HepG2 (cell line): ENCODE measurements at regions not wholly inside any gene's neighbourhood (a gene's known extent, or its start where the extent isn't known, plus 50 kb on each side); places are given as distances from the start of the nearest gene placed in this dataset.
A peak's percentile ranks its signal among the peaks of the same experiment; 100 is the strongest.

Source experiments
- AHR ChIP-seq: IDR thresholded peaks from 2 replicates; pipeline ENCODE4 v1.6.1; 2018; ENCODE audit warnings: missing genetic modification reagents, missing compliant biosample characterization
- ARID3A ChIP-seq: IDR thresholded peaks from 2 replicates; pipeline ENCODE4 v1.6.1; 2012; ENCODE audit warnings: low read depth, low read length, improper control_type of control experiment
- FOXO1 ChIP-seq: sonication (generic); formaldehyde crosslinking; IDR thresholded peaks from 2 replicates; pipeline ENCODE4 v1.4.0; 2020; ENCODE audit warnings: missing genetic modification reagents
- GABPB1 ChIP-seq: IDR thresholded peaks from 2 replicates; pipeline ENCODE4 v1.6.1; 2016; ENCODE audit warnings: mild to moderate bottlenecking, missing genetic modification reagents, moderate library complexity, missing compliant biosample characterization
- HNF4A ChIP-seq: sonication (generic); formaldehyde crosslinking; IDR thresholded peaks from 2 replicates; pipeline ENCODE4 v1.4.0; 2020; ENCODE audit warnings: missing genetic modification reagents
- PAXIP1 ChIP-seq: sonication (generic); formaldehyde crosslinking; conservative IDR thresholded peaks from 2 replicates; pipeline ENCODE4 v1.4.0; 2020; ENCODE audit warnings: mild to moderate bottlenecking, missing genetic modification reagents, moderate library complexity
- RCOR2 ChIP-seq: IDR thresholded peaks from 2 replicates; pipeline ENCODE4 v1.6.1; 2016; ENCODE audit warnings: missing biosample characterization, missing genetic modification reagents
- RFXANK ChIP-seq: IDR thresholded peaks from 2 replicates; pipeline ENCODE4 v1.6.1; 2016
- RXRB ChIP-seq: IDR thresholded peaks from 2 replicates; pipeline ENCODE4 v1.6.1; 2016; ENCODE audit warnings: borderline replicate concordance, missing genetic modification reagents, missing compliant biosample characterization
- SIN3B ChIP-seq: fragments of 150-350 bp; IDR thresholded peaks from 2 replicates; pipeline ENCODE4 v1.6.1; 2014; ENCODE audit warnings: low read length
- SNRNP70 ChIP-seq: fragments of 200-400 bp; formaldehyde crosslinking; IDR thresholded peaks from 2 replicates; pipeline ENCODE4 v1.6.1; 2017; ENCODE audit warnings: mild to moderate bottlenecking, low read depth, low read length, moderate library complexity
- SOX5 ChIP-seq: IDR thresholded peaks from 2 replicates; pipeline ENCODE4 v1.6.1; 2016; ENCODE audit warnings: borderline replicate concordance
- STAT5B ChIP-seq: sonication (generic); formaldehyde crosslinking; IDR thresholded peaks from 2 replicates; pipeline ENCODE4 v1.4.0; 2020; ENCODE audit warnings: missing genetic modification reagents
- TAF15 ChIP-seq: fragments of 200-400 bp; formaldehyde crosslinking; IDR thresholded peaks from one replicate; pipeline ENCODE4 v1.6.1; 2018; ENCODE audit warnings: mild to moderate bottlenecking, low read depth, low read length; ENCODE audit not compliant: poor library complexity, severe bottlenecking
- TARDBP ChIP-seq: sonication (generic); formaldehyde crosslinking; IDR thresholded peaks from 2 replicates; pipeline ENCODE4 v1.8.0; 2022; ENCODE audit warnings: mild to moderate bottlenecking, missing genetic modification reagents
- TERF1 ChIP-seq: sonication (generic); formaldehyde crosslinking; IDR thresholded peaks from 2 replicates; pipeline ENCODE4 v1.8.0; 2022; ENCODE audit warnings: mild to moderate bottlenecking, missing genetic modification reagents, moderate library complexity
- ZBTB20 ChIP-seq: sonication (generic); formaldehyde crosslinking; IDR thresholded peaks from 2 replicates; pipeline ENCODE4 v1.8.1; 2023; ENCODE audit warnings: missing genetic modification reagents, low read depth, mild to moderate bottlenecking, borderline replicate concordance
- ZBTB3 ChIP-seq: sonication (generic); formaldehyde crosslinking; IDR thresholded peaks from 2 replicates; pipeline ENCODE4 v1.4.0; 2020; ENCODE audit warnings: low read depth, mild to moderate bottlenecking, moderate library complexity, missing genetic modification reagents, borderline replicate concordance
- ZNF18 ChIP-seq: sonication (generic); formaldehyde crosslinking; IDR thresholded peaks from 2 replicates; pipeline ENCODE4 v1.8.0; 2022; ENCODE audit warnings: mild to moderate bottlenecking, missing genetic modification reagents; ENCODE audit not compliant: insufficient replicate concordance
- ZNF205 ChIP-seq: IDR thresholded peaks from 2 replicates; pipeline ENCODE4 v1.6.1; 2018; ENCODE audit warnings: missing biosample characterization, missing genetic modification reagents
- ZNF230 ChIP-seq: sonication (generic); formaldehyde crosslinking; IDR thresholded peaks from 2 replicates; pipeline ENCODE4 v1.4.0; 2020; ENCODE audit warnings: mild to moderate bottlenecking, missing genetic modification reagents
- ZNF331 ChIP-seq: sonication (generic); formaldehyde crosslinking; IDR thresholded peaks from 2 replicates; pipeline ENCODE4 v1.4.0; 2020; ENCODE audit warnings: missing genetic modification reagents
- ZNF550 ChIP-seq: sonication (generic); formaldehyde crosslinking; IDR thresholded peaks from 2 replicates; pipeline ENCODE4 v1.4.0; 2020; ENCODE audit warnings: mild to moderate bottlenecking, missing genetic modification reagents, borderline replicate concordance
- ZNF619 ChIP-seq: sonication (generic); formaldehyde crosslinking; IDR thresholded peaks from 2 replicates; pipeline ENCODE4 v1.4.0; 2020; ENCODE audit warnings: mild to moderate bottlenecking, missing genetic modification reagents
- ZNF737 ChIP-seq: sonication (generic); formaldehyde crosslinking; IDR thresholded peaks from 2 replicates; pipeline ENCODE4 v1.5.0; 2020; ENCODE audit warnings: missing genetic modification reagents, mild to moderate bottlenecking, borderline replicate concordance
- ZSCAN31 ChIP-seq: sonication (generic); formaldehyde crosslinking; IDR thresholded peaks from 2 replicates; pipeline ENCODE4 v1.5.0; 2020; ENCODE audit warnings: low read depth, mild to moderate bottlenecking, missing genetic modification reagents

GRCh38 chr7:84452618-84453017 lies 258.0 kb upstream of the SEMA3A start (continued):
- TF ChIP-seq ZNF619 (CRISPR knock-in tag) (no peak), ZNF737 (CRISPR knock-in tag) (no peak), RXRB (CRISPR knock-in tag) (peak; percentile 49; the same call in 1 of the 2 replicates), ZBTB20 (CRISPR knock-in tag) (no peak), TERF1 (CRISPR knock-in tag) (no peak), ZNF550 (CRISPR knock-in tag) (no peak), AHR (CRISPR knock-in tag) (no peak), STAT5B (CRISPR knock-in tag) (no peak), SNRNP70 (no peak), TAF15 (no peak), FOXO1 (peak; percentile 70; the same call in 1 of the 2 replicates), ZSCAN31 (no peak), SIN3B (no peak), ZNF205 (CRISPR knock-in tag) (no peak), GABPB1 (CRISPR knock-in tag) (no peak), PAXIP1 (peak; percentile 74), SOX5 (CRISPR knock-in tag) (peak; percentile 89), HNF4A (CRISPR knock-in tag) (peak; percentile 84), TARDBP (CRISPR knock-in tag) (0 out of 2 replicates have a peak, but pooled peaks have one; percentile 36), ARID3A (no peak), ZNF18 (CRISPR knock-in tag) (no peak), RCOR2 (CRISPR knock-in tag) (no peak), ZBTB3 (CRISPR knock-in tag) (no peak), ZNF230 (CRISPR knock-in tag) (no peak), ZNF331 (CRISPR knock-in tag) (peak; percentile 44; the same call in 1 of the 2 replicates), RFXANK (no peak)
